HEK293 (cell line): ENCODE measurements at regions not wholly inside any gene's neighbourhood (a gene's known extent, or its start where the extent isn't known, plus 50 kb on each side); places are given as distances from the start of the nearest gene placed in this dataset.

ENCODE experiments used
- CTCF ChIA-PET: fragments of 350-600 bp; formaldehyde crosslinking; extraction: SDS; loops from one replicate; lab custom pipeline; 2021; ENCODE audit warnings: antibody characterized with exemption; lab: Yijun Ruan, JAX
- POLR2A ChIA-PET: fragments of 300-600 bp; formaldehyde crosslinking; extraction: SDS; loops from one replicate; lab custom pipeline; 2020; ENCODE audit warnings: antibody characterized with exemption, inconsistent platforms; lab: Yijun Ruan, JAX
- H3K27ac ChIP-seq: fragments of 200-500 bp; sonication (Bioruptor generic); 2 replicates; pipeline ENCODE4 v1.5.1; 2014; ENCODE audit warnings: low read depth, low read length, control low read depth, inconsistent platforms; ENCODE audit errors: extremely low read depth
- H3K36me3 ChIP-seq, 2 experiments: fragments of 200-500 bp in 1 of 2; sonication (Bioruptor generic) in 1 of 2; 1 replicate in 1 of 2; 2 replicates in 1 of 2; pipeline ENCODE4 v1.5.1; 2014 to 2017; ENCODE audit warnings: inconsistent platforms in 2 of 2, low read length in 2 of 2; ENCODE audit not compliant: control insufficient read depth in 2 of 2, insufficient read depth in 1 of 2
- H3K4me1 ChIP-seq: fragments of 200-500 bp; sonication (Bioruptor generic); 2 replicates; pipeline ENCODE4 v1.5.1; 2014; ENCODE audit warnings: mild to moderate bottlenecking, low read length, inconsistent platforms; ENCODE audit not compliant: control insufficient read depth, insufficient read depth
- H3K4me3 ChIP-seq: 2 replicates; pipeline ENCODE4 v1.5.1; 2011; ENCODE audit warnings: low read depth, mild to moderate bottlenecking, control low read depth, low read length, moderate library complexity
- H3K9me3 ChIP-seq: fragments of 200-500 bp; sonication (Bioruptor generic); 2 replicates; pipeline ENCODE4 v1.5.1; 2014; ENCODE audit warnings: low read depth, low read length, inconsistent platforms; ENCODE audit not compliant: control insufficient read depth, insufficient read depth
- EGR2 ChIP-seq: fragments of 450-650 bp; formaldehyde crosslinking; IDR thresholded peaks from 2 replicates; pipeline ENCODE4 v1.5.1; 2016; ENCODE audit warnings: low read depth, missing biosample characterization, missing genetic modification characterization
- GLIS1 ChIP-seq: fragments of 450-650 bp; formaldehyde crosslinking; IDR thresholded peaks from 2 replicates; pipeline ENCODE4 v1.5.1; 2016; ENCODE audit warnings: missing biosample characterization, missing genetic modification characterization
- KLF9 ChIP-seq: fragments of 450-650 bp; formaldehyde crosslinking; IDR thresholded peaks from 2 replicates; pipeline ENCODE4 v1.5.1; 2016; ENCODE audit warnings: missing biosample characterization, missing genetic modification characterization, low read depth
- PRDM1 ChIP-seq: fragments of 450-650 bp; formaldehyde crosslinking; IDR thresholded peaks from 2 replicates; pipeline ENCODE4; 2016; ENCODE audit warnings: missing biosample characterization, missing genetic modification characterization
- ZBTB17 ChIP-seq: fragments of 450-650 bp; formaldehyde crosslinking; IDR thresholded peaks from 2 replicates; pipeline ENCODE4 v1.5.1; 2016; ENCODE audit warnings: missing biosample characterization, missing genetic modification characterization
- ZBTB8A ChIP-seq: fragments of 450-650 bp; formaldehyde crosslinking; IDR thresholded peaks from 2 replicates; pipeline ENCODE4 v1.5.1; 2016; ENCODE audit warnings: missing biosample characterization, missing genetic modification characterization
- ZFHX2 ChIP-seq: fragments of 450-650 bp; formaldehyde crosslinking; conservative IDR thresholded peaks from 2 replicates; pipeline ENCODE4 v1.5.1; 2016; ENCODE audit warnings: missing biosample characterization, missing genetic modification characterization
- ZFP37 ChIP-seq: fragments of 450-650 bp; formaldehyde crosslinking; IDR thresholded peaks from 2 replicates; pipeline ENCODE4 v1.5.1; 2016; ENCODE audit warnings: missing biosample characterization, missing genetic modification characterization
- ZNF138 ChIP-seq: fragments of 450-650 bp; formaldehyde crosslinking; IDR thresholded peaks from 2 replicates; pipeline ENCODE4 v1.5.1; 2016; ENCODE audit warnings: missing biosample characterization, missing genetic modification characterization, borderline replicate concordance
- ZNF239 ChIP-seq: fragments of 450-650 bp; formaldehyde crosslinking; IDR thresholded peaks from 2 replicates; pipeline ENCODE4 v1.5.1; 2016; ENCODE audit warnings: missing biosample characterization, missing genetic modification characterization
- ZNF248 ChIP-seq: fragments of 450-650 bp; formaldehyde crosslinking; IDR thresholded peaks from 2 replicates; pipeline ENCODE4 v1.5.1; 2017; ENCODE audit warnings: missing biosample characterization, missing genetic modification characterization
- ZNF274 ChIP-seq, 2 experiments: fragments of 200-500 bp in 1 of 2; fragments of 450-650 bp in 1 of 2; sonication (Bioruptor generic) in 1 of 2; formaldehyde crosslinking in 1 of 2; IDR thresholded peaks; 2 replicates each; pipeline versions ENCODE4 v1.5.1 to v1.6.1; 2014 to 2016; ENCODE audit warnings: borderline replicate concordance in 1 of 2, inconsistent platforms in 1 of 2, low read length in 1 of 2, missing biosample characterization in 1 of 2, missing genetic modification characterization in 1 of 2
- ZNF366 ChIP-seq: fragments of 450-650 bp; formaldehyde crosslinking; conservative IDR thresholded peaks from 2 replicates; pipeline ENCODE4 v1.5.1; 2016; ENCODE audit warnings: missing biosample characterization, missing genetic modification characterization
- ZNF510 ChIP-seq: fragments of 450-650 bp; formaldehyde crosslinking; IDR thresholded peaks from 2 replicates; pipeline ENCODE4 v1.5.1; 2018; ENCODE audit warnings: mild to moderate bottlenecking, missing genetic modification characterization, missing biosample characterization; ENCODE audit not compliant: insufficient replicate concordance
- ZNF529 ChIP-seq: fragments of 450-650 bp; formaldehyde crosslinking; IDR thresholded peaks from 2 replicates; pipeline ENCODE4 v1.5.1; 2017; ENCODE audit warnings: missing genetic modification characterization, missing biosample characterization; ENCODE audit not compliant: insufficient replicate concordance
- ZNF621 ChIP-seq: fragments of 450-650 bp; formaldehyde crosslinking; IDR thresholded peaks from 2 replicates; pipeline ENCODE4 v1.5.1; 2017; ENCODE audit warnings: missing biosample characterization, missing genetic modification characterization
- ZNF707 ChIP-seq: fragments of 450-650 bp; formaldehyde crosslinking; IDR thresholded peaks from 2 replicates; pipeline ENCODE4 v1.5.1; 2016; ENCODE audit warnings: missing biosample characterization, missing genetic modification characterization
- TF ChIP-seq, protein P1 (sequence below): fragments of 450-650 bp; formaldehyde crosslinking; IDR thresholded peaks from 2 replicates; pipeline ENCODE4 v1.5.1; 2017; ENCODE audit warnings: missing biosample characterization, mild to moderate bottlenecking, missing genetic modification characterization, moderate library complexity
- TF ChIP-seq, protein P2 (sequence below): fragments of 450-650 bp; formaldehyde crosslinking; IDR thresholded peaks from 2 replicates; pipeline ENCODE4 v1.5.1; 2016; ENCODE audit warnings: missing biosample characterization, missing genetic modification characterization
- TF ChIP-seq, protein P3 (sequence below): fragments of 450-650 bp; formaldehyde crosslinking; IDR thresholded peaks from 2 replicates; pipeline ENCODE4 v1.5.1; 2016; ENCODE audit warnings: missing biosample characterization, missing genetic modification characterization, low read depth

DNA sequence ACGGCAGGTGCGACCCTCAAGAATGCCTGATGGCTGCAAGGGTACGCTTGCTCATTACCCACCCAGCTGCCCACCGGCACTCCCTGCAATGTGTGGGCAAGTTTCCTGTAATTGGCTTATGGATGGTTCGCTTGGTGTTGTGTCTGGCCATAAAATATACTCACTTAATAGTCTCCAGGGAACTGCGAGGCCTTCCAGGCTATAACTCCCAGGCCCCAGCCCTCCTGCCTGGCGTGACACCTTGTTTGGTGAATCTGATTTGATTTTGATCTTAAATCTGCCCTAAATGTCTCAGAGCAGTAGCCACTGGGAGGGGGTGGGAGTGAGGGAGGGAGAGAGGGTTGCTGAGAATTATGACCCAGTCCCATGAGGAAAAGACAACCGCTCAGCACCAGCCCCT is 572.2 kb downstream of the BUD13 start:
- no peaks in the 10 kb centered on the region for H3K4me1 ChIP-seq
- CTCF ChIA-PET: interaction anchor here (6.8 kb wide), 1 partner anchor 15 kb away, joined by 39 read pairs; no protein-coding TSS in a partner anchor
- no peak for TF ChIP-seq ZFP37 (tag by site-specific recombination)
- no peak for TF ChIP-seq ZNF707 (tag by site-specific recombination)
- TF ChIP-seq ZNF529 (tag by site-specific recombination): no peak
- no peaks in the 10 kb centered on the region for H3K36me3 ChIP-seq
- H3K27ac ChIP-seq: no peak overlapping the region
- H3K9me3 ChIP-seq: no peaks in the 10 kb centered on the region
- POLR2A ChIA-PET: no interaction called here
- H3K4me3 ChIP-seq: no peak overlapping the region

DNA sequence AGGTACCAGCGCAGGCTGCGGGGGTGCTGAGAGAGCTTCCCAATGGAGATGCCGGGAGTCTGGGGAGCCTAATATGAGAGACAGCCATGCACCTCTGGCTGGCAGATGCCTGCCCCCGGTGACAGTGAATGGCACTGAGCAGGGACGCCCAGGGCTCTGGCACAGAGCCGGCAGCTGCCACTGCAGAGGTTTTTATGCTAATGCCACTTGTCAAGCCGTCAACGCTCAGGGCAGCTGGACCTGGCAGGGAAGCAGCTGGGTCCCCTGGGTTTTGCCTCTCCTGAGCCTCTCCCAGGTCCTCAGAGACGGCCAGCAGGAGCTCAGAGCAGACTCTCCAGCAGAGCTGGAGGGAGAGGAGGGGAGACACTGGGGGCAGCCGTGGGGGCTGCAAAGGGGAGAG is 573.6 kb downstream of the BUD13 start:
- H3K36me3 ChIP-seq: no peaks in the 10 kb centered on the region
- H3K4me1 ChIP-seq: no peaks in the 10 kb centered on the region
- H3K27ac ChIP-seq: no peak overlapping the region
- H3K4me3 ChIP-seq: no peak overlapping the region
- TF ChIP-seq GLIS1 (tag by site-specific recombination): peak; percentile 60
- no peak for TF ChIP-seq ZNF239 (tag by site-specific recombination)
- CTCF ChIA-PET: interaction anchor here (0.6 to 6.8 kb wide), 2 partner anchors 17 to 205 kb away, joined by 4 to 39 read pairs; no protein-coding TSS in a partner anchor
- no peaks in the 10 kb centered on the region for H3K9me3 ChIP-seq
- POLR2A ChIA-PET: no interaction called here

DNA sequence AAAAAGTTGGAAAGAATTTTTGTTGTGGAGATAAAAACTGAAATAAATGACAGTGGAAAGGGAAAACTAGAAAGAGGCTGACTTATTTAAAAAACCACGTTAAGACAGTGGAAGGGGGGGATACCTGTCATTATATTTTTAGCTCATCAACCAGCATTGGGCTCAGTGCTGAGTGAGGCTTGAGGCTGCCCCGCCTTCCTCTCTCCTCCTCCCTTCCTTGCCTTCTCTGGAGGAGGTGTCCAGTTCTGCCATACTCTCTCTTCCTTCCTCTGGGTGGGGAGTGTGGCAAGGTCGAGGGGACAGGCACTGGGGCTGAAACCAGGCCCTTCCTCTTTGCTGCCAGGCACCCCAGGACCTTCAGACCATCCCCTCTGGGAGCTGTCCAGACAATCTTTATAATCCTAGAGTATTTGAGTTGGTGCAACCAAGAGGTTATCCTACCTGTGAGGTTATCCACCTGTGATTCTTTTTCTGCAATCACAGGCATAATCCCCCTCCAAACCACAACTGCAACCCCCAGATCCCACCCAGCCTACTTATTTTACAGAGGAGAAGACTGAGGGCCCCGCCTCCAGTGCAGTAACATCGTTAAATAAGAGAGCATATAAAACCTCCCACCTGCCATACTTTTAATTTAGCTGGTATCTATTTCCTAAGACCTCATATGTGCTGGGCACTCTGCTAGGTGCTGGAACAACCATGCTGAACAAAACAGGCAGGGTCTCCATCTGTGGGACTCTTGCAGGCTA is 578.5 kb downstream of the BUD13 start:
- Histone ChIP-seq H3K9me3 (no peaks in the 10 kb centered on the region), H3K36me3 (no peaks in the 10 kb centered on the region), H3K27ac (no peak overlapping the region), H3K4me1 (no peaks in the 10 kb centered on the region), H3K4me3 (no peak overlapping the region)
- CTCF ChIA-PET: interaction anchor here (0.7 to 1.6 kb wide), 3 partner anchors 17 to 179 kb away, joined by 3 to 13 read pairs (median 4); no protein-coding TSS in a partner anchor
- POLR2A ChIA-PET: interaction anchor here (0.6 to 0.7 kb wide), 2 partner anchors 275 to 1946 kb away, joined by 7 to 13 read pairs; no protein-coding TSS in a partner anchor
- TF ChIP-seq EGR2 (tag by site-specific recombination) (peak; percentile 67), ZFHX2 (peak; percentile 53), ZNF274 (IDR thresholded peaks at IDR 0.05; ENCODE audit: low read length) (no peak), ZNF274 (tag by site-specific recombination; IDR thresholded peaks at IDR 0.05; ENCODE audit: borderline replicate concordance) (no peak)

DNA sequence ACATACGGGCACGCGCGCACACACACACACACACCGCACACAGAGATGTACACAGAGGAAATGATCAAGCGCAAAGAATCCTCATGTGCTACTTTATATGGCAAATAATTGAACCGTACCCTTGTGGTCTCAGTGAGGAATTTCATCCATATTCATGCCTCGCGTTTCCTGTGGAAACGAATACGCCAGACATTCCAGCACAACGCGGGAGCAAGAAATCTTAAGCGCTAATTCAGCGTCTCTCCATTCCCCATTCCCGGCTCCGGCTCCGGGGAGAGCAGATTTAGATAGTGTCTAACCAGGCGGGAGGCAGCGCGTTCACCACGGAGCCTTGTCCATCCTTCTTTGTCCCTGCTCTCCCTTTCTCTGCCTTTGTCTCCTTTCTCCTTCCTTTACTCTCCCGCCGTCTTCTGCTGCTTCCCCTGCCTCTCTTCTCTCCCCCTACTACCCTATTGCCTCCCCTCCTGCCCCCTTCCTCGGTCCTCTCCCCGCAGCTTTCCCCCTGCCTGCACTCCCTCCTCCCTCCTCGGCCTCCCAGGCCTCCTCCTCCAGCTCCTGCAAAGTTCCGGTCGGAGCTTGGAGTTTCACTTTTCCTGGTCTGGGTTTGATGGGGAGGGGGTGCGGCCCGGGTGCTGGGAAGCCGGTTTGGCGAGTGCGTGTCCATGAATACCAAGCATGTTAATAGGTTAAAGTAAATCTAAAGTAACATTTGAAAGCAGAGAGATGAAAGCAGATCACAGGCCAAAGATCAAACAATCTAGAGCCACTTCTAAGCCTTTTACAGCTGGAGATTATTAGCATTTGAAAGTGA is 579.3 kb downstream of the BUD13 start:
- peak overlapping the region; percentile 40 for H3K4me3 ChIP-seq
- POLR2A ChIA-PET: interaction anchor here (0.6 to 0.7 kb wide), 3 partner anchors 274 to 1945 kb away, joined by 4 to 13 read pairs (median 7); partner anchors contain the start of gene CADM1
- H3K4me1 ChIP-seq: no peaks in the 10 kb centered on the region
- no peaks in the 10 kb centered on the region for H3K36me3 ChIP-seq
- CTCF ChIA-PET: interaction anchor here (0.6 to 1.6 kb wide), 4 partner anchors 16 to 180 kb away, joined by 3 to 13 read pairs (median 4); no protein-coding TSS in a partner anchor
- no peaks in the 10 kb centered on the region for H3K9me3 ChIP-seq
- no peak overlapping the region for H3K27ac ChIP-seq
- TF ChIP-seq GLIS1 (tag by site-specific recombination) (peak; percentile 81), ZBTB17 (tag by site-specific recombination) (peak; percentile 88), KLF9 (tag by site-specific recombination) (peak; percentile 9; the same call in 1 of the 2 replicates), ZNF138 (tag by site-specific recombination) (no peak), PRDM1 (peak; percentile 78), ZNF248 (tag by site-specific recombination) (no peak), ZNF621 (tag by site-specific recombination) (no peak), ZBTB8A (no peak), ZNF366 (tag by site-specific recombination) (peak; percentile 55; the same call in 1 of the 2 replicates), ZNF510 (tag by site-specific recombination) (no peak)
- TF ChIP-seq, protein P1, sequence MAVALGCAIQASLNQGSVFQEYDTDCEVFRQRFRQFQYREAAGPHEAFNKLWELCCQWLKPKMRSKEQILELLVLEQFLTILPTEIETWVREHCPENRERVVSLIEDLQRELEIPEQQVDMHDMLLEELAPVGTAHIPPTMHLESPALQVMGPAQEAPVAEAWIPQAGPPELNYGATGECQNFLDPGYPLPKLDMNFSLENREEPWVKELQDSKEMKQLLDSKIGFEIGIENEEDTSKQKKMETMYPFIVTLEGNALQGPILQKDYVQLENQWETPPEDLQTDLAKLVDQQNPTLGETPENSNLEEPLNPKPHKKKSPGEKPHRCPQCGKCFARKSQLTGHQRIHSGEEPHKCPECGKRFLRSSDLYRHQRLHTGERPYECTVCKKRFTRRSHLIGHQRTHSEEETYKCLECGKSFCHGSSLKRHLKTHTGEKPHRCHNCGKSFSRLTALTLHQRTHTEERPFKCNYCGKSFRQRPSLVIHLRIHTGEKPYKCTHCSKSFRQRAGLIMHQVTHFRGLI (tag by site-specific recombination): no peak
- TF ChIP-seq, protein P2, sequence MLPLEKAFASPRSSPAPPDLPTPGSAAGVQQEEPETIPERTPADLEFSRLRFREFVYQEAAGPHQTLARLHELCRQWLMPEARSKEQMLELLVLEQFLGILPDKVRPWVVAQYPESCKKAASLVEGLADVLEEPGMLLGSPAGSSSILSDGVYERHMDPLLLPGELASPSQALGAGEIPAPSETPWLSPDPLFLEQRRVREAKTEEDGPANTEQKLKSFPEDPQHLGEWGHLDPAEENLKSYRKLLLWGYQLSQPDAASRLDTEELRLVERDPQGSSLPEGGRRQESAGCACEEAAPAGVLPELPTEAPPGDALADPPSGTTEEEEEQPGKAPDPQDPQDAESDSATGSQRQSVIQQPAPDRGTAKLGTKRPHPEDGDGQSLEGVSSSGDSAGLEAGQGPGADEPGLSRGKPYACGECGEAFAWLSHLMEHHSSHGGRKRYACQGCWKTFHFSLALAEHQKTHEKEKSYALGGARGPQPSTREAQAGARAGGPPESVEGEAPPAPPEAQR: no peak
- TF ChIP-seq, protein P3, sequence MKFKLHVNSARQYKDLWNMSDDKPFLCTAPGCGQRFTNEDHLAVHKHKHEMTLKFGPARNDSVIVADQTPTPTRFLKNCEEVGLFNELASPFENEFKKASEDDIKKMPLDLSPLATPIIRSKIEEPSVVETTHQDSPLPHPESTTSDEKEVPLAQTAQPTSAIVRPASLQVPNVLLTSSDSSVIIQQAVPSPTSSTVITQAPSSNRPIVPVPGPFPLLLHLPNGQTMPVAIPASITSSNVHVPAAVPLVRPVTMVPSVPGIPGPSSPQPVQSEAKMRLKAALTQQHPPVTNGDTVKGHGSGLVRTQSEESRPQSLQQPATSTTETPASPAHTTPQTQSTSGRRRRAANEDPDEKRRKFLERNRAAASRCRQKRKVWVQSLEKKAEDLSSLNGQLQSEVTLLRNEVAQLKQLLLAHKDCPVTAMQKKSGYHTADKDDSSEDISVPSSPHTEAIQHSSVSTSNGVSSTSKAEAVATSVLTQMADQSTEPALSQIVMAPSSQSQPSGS (tag by site-specific recombination): no peak
